H1 (cell line): ENCODE measurements at regions not wholly inside any gene's neighbourhood (a gene's known extent, or its start where the extent isn't known, plus 50 kb on each side); places are given as distances from the start of the nearest gene placed in this dataset.

Experiments used
- CTCF ChIA-PET: fragments of 300-600 bp; sonication (Branson Sonifier 250); formaldehyde crosslinking; loops from one replicate; lab custom pipeline; 2021; ENCODE audit not compliant: partially characterized antibody; lab: Charles Lee
- POLR2A ChIA-PET: fragments of 300-600 bp; sonication (Branson Sonifier 250); formaldehyde crosslinking; loops from one replicate; lab custom pipeline; 2021; ENCODE audit warnings: inconsistent platforms; ENCODE audit not compliant: partially characterized antibody; lab: Charles Lee
- DNase-seq, 2 experiments: peaks; one replicate each; pipeline versions ENCODE4 v3.0.0 to v3.0.0-alpha.2; 2010 to 2022; ENCODE audit warnings: low spot score in 2 of 2, low read depth in 1 of 2, mixed read lengths in 1 of 2
- FAIRE-seq: peaks from 2 replicates; lab custom pipeline; 2011; peaks lifted over from hg19 to GRCh38; lab: Jason Lieb, UNC
- H2AFZ ChIP-seq: 2 replicates; pipeline ENCODE4 v1.8.1; 2012; ENCODE audit warnings: low read length, inconsistent platforms
- H2AK5ac ChIP-seq: 2 replicates; pipeline ENCODE4 v1.6.1; 2013; ENCODE audit warnings: low read depth, low read length
- H2BK120ac ChIP-seq: replicated peaks from 2 replicates; pipeline ENCODE3; 2013; ENCODE audit warnings: low read depth, low read length, inconsistent platforms
- H2BK12ac ChIP-seq: 2 replicates; pipeline ENCODE4 v1.6.1; 2013; ENCODE audit warnings: low read depth, low read length
- H2BK15ac ChIP-seq: 2 replicates; pipeline ENCODE4 v1.6.1; 2013; ENCODE audit warnings: low read length
- H2BK20ac ChIP-seq: 2 replicates; pipeline ENCODE4 v1.6.1; 2013; ENCODE audit warnings: low read length
- H2BK5ac ChIP-seq: 2 replicates; pipeline ENCODE4 v1.6.1; 2013; ENCODE audit warnings: low read depth, low read length
- H3K14ac ChIP-seq: 2 replicates; pipeline ENCODE4 v1.6.1; 2013; ENCODE audit warnings: inconsistent platforms; ENCODE audit not compliant: insufficient read length
- H3K18ac ChIP-seq: 2 replicates; pipeline ENCODE4 v1.6.1; 2013; ENCODE audit warnings: low read length; ENCODE audit errors: extremely low read depth
- H3K23ac ChIP-seq: 2 replicates; pipeline ENCODE4 v1.6.1; 2013; ENCODE audit warnings: inconsistent platforms; ENCODE audit not compliant: insufficient read length
- H3K23me2 ChIP-seq: 2 replicates; pipeline ENCODE4 v1.6.1; 2013; ENCODE audit warnings: low read depth, low read length
- H3K27ac ChIP-seq: 2 replicates; pipeline ENCODE4 v1.6.1; 2011; ENCODE audit warnings: low read depth, low read length, inconsistent platforms
- H3K27me3 ChIP-seq, 4 experiments: replicated peaks in 1 of 4; 1 replicate in 1 of 4; 2 replicates in 3 of 4; pipeline versions ENCODE4 v1.6.1 to v1.8.1; 2011 to 2013; ENCODE audit warnings: low read length in 3 of 4, mild to moderate bottlenecking in 3 of 4, inconsistent platforms in 2 of 4, mixed read lengths in 2 of 4, moderate library complexity in 1 of 4; ENCODE audit not compliant: control insufficient read depth in 3 of 4, insufficient read depth in 3 of 4; ENCODE audit errors: extremely low read depth in 1 of 4
- H3K36me3 ChIP-seq, 4 experiments: 2 replicates each; pipeline versions ENCODE4 v1.6.1 to v1.8.1; 2011 to 2013; ENCODE audit warnings: mild to moderate bottlenecking in 4 of 4, low read length in 3 of 4, moderate library complexity in 2 of 4, control low read depth in 1 of 4, inconsistent platforms in 1 of 4; ENCODE audit not compliant: insufficient read depth in 4 of 4, control insufficient read depth in 2 of 4
- H3K4ac ChIP-seq: replicated peaks from 2 replicates; pipeline ENCODE3; 2013; ENCODE audit warnings: low read length, low read depth, mixed read lengths, inconsistent platforms; ENCODE audit not compliant: insufficient read length
- H3K4me1 ChIP-seq, 4 experiments: replicated peaks in 1 of 4; 1 replicate in 1 of 4; 2 replicates in 3 of 4; pipeline versions ENCODE4 v1.6.1 to v1.8.1; 2011 to 2013; ENCODE audit warnings: low read length in 3 of 4, inconsistent platforms in 2 of 4, mixed read lengths in 1 of 4; ENCODE audit not compliant: insufficient read depth in 4 of 4, control insufficient read depth in 3 of 4
- H3K4me2 ChIP-seq, 2 experiments: 2 replicates each; pipeline versions ENCODE4 v1.6.1 to v1.8.1; 2011 to 2013; ENCODE audit warnings: low read depth in 2 of 2, low read length in 2 of 2, control low read depth in 1 of 2, inconsistent platforms in 1 of 2, mild to moderate bottlenecking in 1 of 2; ENCODE audit not compliant: insufficient read depth in 1 of 2
- H3K4me3 ChIP-seq, 4 experiments: fragments of 200-600, 300-600 bp in 1 of 4; sonication (generic), shearing (Covaris generic), sonication (Bioruptor Twin) in 1 of 4; 2 replicates each; pipeline versions ENCODE4 v1.5.1 to v1.8.1; 2011 to 2016; ENCODE audit warnings: low read length in 4 of 4, low read depth in 3 of 4, control low read depth in 2 of 4, inconsistent platforms in 2 of 4, mild to moderate bottlenecking in 2 of 4, mixed read lengths in 1 of 4, moderate library complexity in 1 of 4; ENCODE audit not compliant: insufficient read depth in 2 of 4; ENCODE audit errors: extremely low read depth in 1 of 4
- H3K56ac ChIP-seq: replicated peaks from 2 replicates; pipeline ENCODE3; 2013; ENCODE audit warnings: low read depth, mild to moderate bottlenecking, mixed read lengths, low read length, inconsistent platforms; ENCODE audit not compliant: insufficient read length
- H3K79me1 ChIP-seq: 2 replicates; pipeline ENCODE4 v1.6.1; 2013; ENCODE audit warnings: low read depth, low read length, control low read depth
- H3K79me2 ChIP-seq, 2 experiments: 2 replicates each; pipeline versions ENCODE4 v1.6.1 to v1.8.1; 2012 to 2013; ENCODE audit warnings: low read length in 2 of 2, mild to moderate bottlenecking in 2 of 2, inconsistent platforms in 1 of 2; ENCODE audit not compliant: insufficient read depth in 2 of 2, control insufficient read depth in 1 of 2
- H3K9ac ChIP-seq, 4 experiments: replicated peaks in 1 of 4; 1 replicate in 1 of 4; 2 replicates in 3 of 4; pipeline versions ENCODE4 v1.6.1 to v1.8.1; 2011 to 2013; ENCODE audit warnings: low read depth in 3 of 4, low read length in 3 of 4, control low read depth in 2 of 4, mild to moderate bottlenecking in 2 of 4, moderate library complexity in 2 of 4, inconsistent platforms in 1 of 4; ENCODE audit errors: extremely low read depth in 1 of 4
- H3K9me3 ChIP-seq, 2 experiments: 2 replicates each; pipeline versions ENCODE4 v1.6.1 to v1.8.1; 2012 to 2013; ENCODE audit warnings: mild to moderate bottlenecking in 2 of 2, moderate library complexity in 2 of 2, control low read depth in 1 of 2, inconsistent platforms in 1 of 2, low read depth in 1 of 2, low read length in 1 of 2, mixed read lengths in 1 of 2; ENCODE audit not compliant: insufficient read depth in 2 of 2
- H4K20me1 ChIP-seq, 2 experiments: replicated peaks in 1 of 2; 2 replicates each; pipeline versions ENCODE3 to v1.8.1; 2011 to 2013; ENCODE audit warnings: inconsistent platforms in 2 of 2, low read length in 2 of 2, mild to moderate bottlenecking in 1 of 2; ENCODE audit not compliant: insufficient read depth in 2 of 2, control insufficient read depth in 1 of 2
- H4K5ac ChIP-seq: 2 replicates; pipeline ENCODE4 v1.6.1; 2013; ENCODE audit warnings: low read length, low read depth, mixed read lengths, inconsistent platforms; ENCODE audit not compliant: insufficient read length
- H4K8ac ChIP-seq: 2 replicates; pipeline ENCODE4 v1.8.0; 2013; ENCODE audit warnings: mild to moderate bottlenecking, moderate library complexity, low read length, inconsistent platforms; ENCODE audit not compliant: insufficient read depth; ENCODE audit errors: extremely low read depth
- H4K91ac ChIP-seq: replicated peaks from 2 replicates; pipeline ENCODE3; 2013; ENCODE audit warnings: low read length, mixed read lengths, inconsistent platforms; ENCODE audit not compliant: insufficient read length
- POLR2AphosphoS5 ChIP-seq: IDR thresholded peaks from 2 replicates; pipeline ENCODE4 v1.6.1; 2011; ENCODE audit warnings: low read depth, low read length
- WGBS, 2 experiments: shearing (Covaris generic) in 1 of 2; methylation state at CpG; one replicate each; pipeline versions ENCODE4 v1.1.6 to v1.1.7; 2013 to 2015; ENCODE audit warnings: low lambda C conversion rate in 2 of 2, mixed read lengths in 2 of 2, inconsistent platforms in 1 of 2, low coverage in 1 of 2, missing lambda C conversion rate in 1 of 2; ENCODE audit not compliant: insufficient replicate concordance in 2 of 2, insufficient coverage in 1 of 2, insufficient read length in 1 of 2; ENCODE audit errors: extremely low coverage in 1 of 2, missing lambda C conversion rate in 1 of 2; 5-methylcytosine and 5-hydroxymethylcytosine counted together

- Histone ChIP-seq H3K9ac (no peak overlapping the region), H3K4me2 (no peak overlapping the region), H3K4me1 (peaks cover 0 to 12% (median 3%) of the 10 kb centered on the region in 4 experiments; a peak in 1 of 7 replicates), H3K79me1 (no peaks in the 10 kb centered on the region), H2BK120ac (no peak overlapping the region), H2BK12ac (no peak overlapping the region), H2AK5ac (no peak overlapping the region), H2AFZ (no peak overlapping the region), H4K8ac (no peak overlapping the region), H3K14ac (no peak overlapping the region), H3K27me3 (no peaks in the 10 kb centered on the region), H3K36me3 (no peaks in the 10 kb centered on the region), H4K20me1 (no peaks in the 10 kb centered on the region), H2BK5ac (no peak overlapping the region), H3K4me3 (no peak overlapping the region), H4K91ac (no peak overlapping the region), H3K56ac (no peak overlapping the region), H3K79me2 (no peaks in the 10 kb centered on the region), H2BK20ac (no peak overlapping the region), H3K9me3 (peaks cover 0 to 4% of the 10 kb centered on the region in 2 experiments; a peak in 1 of 4 replicates), H3K23ac (no peak overlapping the region), H3K18ac (no peak overlapping the region), H3K23me2 (no peaks in the 10 kb centered on the region; the same call in 1 of the 2 replicates), H4K5ac (no peak overlapping the region), H3K4ac (no peak overlapping the region), H3K27ac (no peak overlapping the region), H2BK15ac (no peak overlapping the region)
- no peak for FAIRE-seq
- WGBS, 2 experiments: 86% methylated on average over 3 of the region's 3 CpGs; no CpG with 5 or more reads in 1 of the 2 experiments
- CTCF ChIA-PET: interaction anchor here (1.4 kb wide), 1 partner anchor 246 kb away, joined by 3 read pairs; no protein-coding TSS in a partner anchor
- no peak for DNase-seq
- POLR2A ChIA-PET: no interaction called here
- no peak for TF ChIP-seq POLR2AphosphoS5
Observed at GRCh38 chr4:83920375-83920774, 384.5 kb downstream of the GPAT3 start.
